Hepatocyte (in vitro differentiated cells): ENCODE measurements at regions not wholly inside any gene's neighbourhood (a gene's known extent, or its start where the extent isn't known, plus 50 kb on each side); places are given as distances from the start of the nearest gene placed in this dataset.

Source experiments
- CTCF ChIP-seq: fragments of 200-600 bp; sonication (generic); IDR thresholded peaks from 2 replicates; pipeline ENCODE4 v1.5.1; 2016; ENCODE audit warnings: antibody characterized with exemption, mild to moderate bottlenecking; ENCODE audit not compliant: poor library complexity
- EZH2 ChIP-seq: fragments of 200-600 bp; sonication (generic); IDR thresholded peaks from 2 replicates; pipeline ENCODE4 v1.6.1; 2016; ENCODE audit warnings: antibody characterized with exemption, mild to moderate bottlenecking, borderline replicate concordance
- EZH2phosphoT487 ChIP-seq: fragments of 200-600 bp; sonication (generic); IDR thresholded peaks from one replicate; pipeline ENCODE4 v1.6.1; 2018; ENCODE audit warnings: antibody characterized with exemption, mild to moderate bottlenecking, low read depth, moderate library complexity; ENCODE audit not compliant: unreplicated experiment, severe bottlenecking

GRCh38 chr19:5397804-5398692, 57.2 kb upstream of the ZNRF4 start:
- TF ChIP-seq CTCF, result no peak
- no peak for TF ChIP-seq EZH2
- TF ChIP-seq EZH2phosphoT487, result no peak
